GM23338 (cell line): ENCODE measurements at regions not wholly inside any gene's neighbourhood (a gene's known extent, or its start where the extent isn't known, plus 50 kb on each side); places are given as distances from the start of the nearest gene placed in this dataset.

ENCODE experiments used
- ATAC-seq: fragments of 200-7000 bp; cut with Tn5 transposase; 3 replicates; pipeline ENCODE4 v1.9.1; 2020
- DNase-seq: peaks from one replicate; pipeline ENCODE4 v3.0.0-alpha.2; 2015; ENCODE audit warnings: low spot score
- H2AFZ ChIP-seq: fragments of 200-600 bp; sonication (generic); 2 replicates; pipeline ENCODE4 v1.8.0; 2016; ENCODE audit warnings: antibody characterized with exemption, mild to moderate bottlenecking, moderate library complexity
- H3F3A ChIP-seq: fragments of 200-600 bp; sonication (generic); replicated peaks from 2 replicates; pipeline ENCODE4 v1.8.0; 2017; ENCODE audit warnings: antibody characterized with exemption, mixed run types, low read depth
- H3K27ac ChIP-seq: fragments of 200-600 bp; sonication (generic); 2 replicates; pipeline ENCODE4 v1.6.1; 2016; ENCODE audit warnings: low read depth
- H3K27me3 ChIP-seq: fragments of 200-600 bp; sonication (generic); 2 replicates; pipeline ENCODE4 v1.8.0; 2016; ENCODE audit warnings: mild to moderate bottlenecking, mixed run types, moderate library complexity; ENCODE audit not compliant: insufficient read depth
- H3K36me3 ChIP-seq: fragments of 200-600 bp; sonication (generic); 2 replicates; pipeline ENCODE4 v1.8.0; 2016; ENCODE audit warnings: mild to moderate bottlenecking; ENCODE audit not compliant: insufficient read depth
- H3K4me1 ChIP-seq: fragments of 200-600 bp; sonication (generic); 2 replicates; pipeline ENCODE4 v1.8.0; 2016; ENCODE audit warnings: mild to moderate bottlenecking, moderate library complexity; ENCODE audit not compliant: insufficient read depth
- H3K4me2 ChIP-seq: fragments of 200-600 bp; sonication (generic); 2 replicates; pipeline ENCODE4 v1.7.1; 2017; ENCODE audit warnings: mixed run types
- H3K4me3 ChIP-seq: fragments of 200-600 bp; sonication (generic); 2 replicates; pipeline ENCODE4 v1.6.1; 2016; ENCODE audit warnings: mixed run types
- H3K79me2 ChIP-seq: fragments of 200-600 bp; sonication (generic); replicated peaks from 2 replicates; pipeline ENCODE4 v1.8.0; 2017; ENCODE audit warnings: mild to moderate bottlenecking; ENCODE audit not compliant: insufficient read depth
- H3K9me2 ChIP-seq: fragments of 200-600 bp; sonication (generic); 2 replicates; pipeline ENCODE4 v1.8.0; 2017; ENCODE audit not compliant: insufficient read depth
- H4K20me1 ChIP-seq: fragments of 200-600 bp; sonication (generic); replicated peaks from 2 replicates; pipeline ENCODE4 v1.8.0; 2017; ENCODE audit warnings: mild to moderate bottlenecking; ENCODE audit not compliant: insufficient read depth
- H3K27ac Mint-ChIP-seq: 2 replicates; pipeline ENCODE4 v1.8.0; 2020; ENCODE audit warnings: inconsistent platforms, mild to moderate bottlenecking, moderate library complexity, mixed read lengths
- H3K27me3 Mint-ChIP-seq: 3 replicates; pipeline ENCODE4 v1.8.0; 2022; ENCODE audit warnings: low read depth, mild to moderate bottlenecking, moderate library complexity, mixed read lengths, inconsistent platforms; ENCODE audit not compliant: insufficient read depth, poor library complexity
- H3K36me3 Mint-ChIP-seq: 3 replicates; pipeline ENCODE4 v1.8.0; 2021; ENCODE audit warnings: low read depth, mild to moderate bottlenecking, inconsistent platforms, moderate library complexity, mixed read lengths
- H3K4me1 Mint-ChIP-seq: 3 replicates; pipeline ENCODE4 v1.8.0; 2020; ENCODE audit warnings: mild to moderate bottlenecking, inconsistent platforms, mixed read lengths
- H3K4me3 Mint-ChIP-seq: 3 replicates; pipeline ENCODE4 v1.8.0; 2021; ENCODE audit warnings: moderate library complexity, mild to moderate bottlenecking, inconsistent platforms, mixed read lengths
- H3K9me3 Mint-ChIP-seq: 3 replicates; pipeline ENCODE4 v1.8.0; 2020; ENCODE audit warnings: moderate library complexity, mild to moderate bottlenecking, inconsistent platforms, mixed read lengths
- CREB1 ChIP-seq: fragments of 250-450 bp; sonication (Bioruptor Pico); IDR thresholded peaks from 2 replicates; pipeline ENCODE4 v1.5.0; 2020; ENCODE audit warnings: low read depth, mild to moderate bottlenecking, moderate library complexity
- ETS1 ChIP-seq: IDR thresholded peaks from 2 replicates; pipeline ENCODE4 v1.6.1; 2016; ENCODE audit warnings: antibody characterized with exemption
- EZH2 ChIP-seq: fragments of 200-600 bp; sonication (generic); IDR thresholded peaks from one replicate; pipeline ENCODE4 v1.8.0; 2017; ENCODE audit warnings: antibody characterized with exemption, mild to moderate bottlenecking, low read depth; ENCODE audit not compliant: unreplicated experiment
- EZH2phosphoT487 ChIP-seq: fragments of 200-600 bp; sonication (generic); IDR thresholded peaks from one replicate; pipeline ENCODE4 v1.8.1; 2018; ENCODE audit warnings: antibody characterized with exemption; ENCODE audit not compliant: unreplicated experiment
- JUNB ChIP-seq: IDR thresholded peaks from one replicate; pipeline ENCODE4 v1.6.1; 2016; ENCODE audit warnings: antibody characterized with exemption; ENCODE audit not compliant: unreplicated experiment
- NANOG ChIP-seq: IDR thresholded peaks from 2 replicates; pipeline ENCODE4 v1.6.1; 2016; ENCODE audit warnings: antibody characterized with exemption, borderline replicate concordance
- POLR2AphosphoS5 ChIP-seq: IDR thresholded peaks from 2 replicates; pipeline ENCODE4 v1.6.1; 2016; ENCODE audit warnings: antibody characterized with exemption, low read depth
- REST ChIP-seq: IDR thresholded peaks from one replicate; pipeline ENCODE4 v1.6.1; 2018; ENCODE audit warnings: antibody characterized with exemption; ENCODE audit not compliant: unreplicated experiment
- STAT1 ChIP-seq: IDR thresholded peaks from one replicate; pipeline ENCODE4 v1.6.1; 2016; ENCODE audit warnings: antibody characterized with exemption; ENCODE audit not compliant: unreplicated experiment
- ZNF114 ChIP-seq: fragments of 250-450 bp; sonication (Bioruptor Pico); IDR thresholded peaks from 2 replicates; pipeline ENCODE4 v1.5.0; 2020; ENCODE audit warnings: mild to moderate bottlenecking, moderate library complexity
- ZNF331 ChIP-seq: fragments of 250-450 bp; sonication (Bioruptor Pico); IDR thresholded peaks from 2 replicates; pipeline ENCODE4 v1.5.0; 2020; ENCODE audit warnings: low read depth, mild to moderate bottlenecking, moderate library complexity
- TF ChIP-seq, protein P1 (sequence below), 2 experiments: fragments of 200-600 bp in 1 of 2; sonication (generic) in 1 of 2; conservative IDR thresholded peaks; 2 replicates each; pipeline versions ENCODE4 v1.5.1 to v1.6.1; 2016 to 2017; ENCODE audit warnings: antibody characterized with exemption in 2 of 2, low read depth in 2 of 2, mild to moderate bottlenecking in 2 of 2, moderate library complexity in 1 of 2
- TF ChIP-seq, protein P2 (sequence below): fragments of 250-450 bp; sonication (Bioruptor Pico); IDR thresholded peaks from 2 replicates; pipeline ENCODE4 v1.5.0; 2020; ENCODE audit warnings: mild to moderate bottlenecking, moderate library complexity

DNA sequence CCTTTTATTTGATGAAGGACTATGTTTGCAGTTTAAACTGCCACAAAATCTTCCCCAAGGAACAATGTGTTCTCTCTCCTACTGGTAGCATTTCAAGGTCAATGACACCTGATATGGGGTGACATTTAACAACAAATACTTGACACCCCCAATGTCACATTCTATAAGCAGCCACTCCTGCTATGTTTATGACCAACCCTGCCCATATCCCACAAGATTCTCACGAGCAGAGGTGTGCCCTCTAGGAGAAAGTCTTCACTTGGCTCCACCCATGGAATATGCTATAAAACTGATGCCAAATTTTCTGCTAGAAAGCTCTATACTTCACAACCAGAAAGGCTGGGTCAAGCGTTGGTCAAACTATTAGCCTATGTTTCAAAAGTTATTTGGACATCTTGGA, 105.6 kb upstream of the ARID2 start:
- Histone ChIP-seq H3K36me3 (no peaks in the 10 kb centered on the region), H3K27me3 (no peaks in the 10 kb centered on the region), H3K9me2 (no peaks in the 10 kb centered on the region), H3K4me2 (no peak overlapping the region), H3K4me1 (no peaks in the 10 kb centered on the region), H3F3A (no peaks in the 10 kb centered on the region), H2AFZ (no peak overlapping the region), H4K20me1 (no peaks in the 10 kb centered on the region), H3K27ac (no peak overlapping the region), H3K79me2 (no peaks in the 10 kb centered on the region), H3K4me3 (no peak overlapping the region)
- TF ChIP-seq EZH2 (no peak), ZNF331 (no peak), EZH2phosphoT487 (no peak), NANOG (no peak), ZNF114 (CRISPR knock-in tag) (no peak), POLR2AphosphoS5 (no peak), CREB1 (no peak), JUNB (no peak), ETS1 (no peak), STAT1 (no peak), REST (no peak)
- TF ChIP-seq, protein P1, sequence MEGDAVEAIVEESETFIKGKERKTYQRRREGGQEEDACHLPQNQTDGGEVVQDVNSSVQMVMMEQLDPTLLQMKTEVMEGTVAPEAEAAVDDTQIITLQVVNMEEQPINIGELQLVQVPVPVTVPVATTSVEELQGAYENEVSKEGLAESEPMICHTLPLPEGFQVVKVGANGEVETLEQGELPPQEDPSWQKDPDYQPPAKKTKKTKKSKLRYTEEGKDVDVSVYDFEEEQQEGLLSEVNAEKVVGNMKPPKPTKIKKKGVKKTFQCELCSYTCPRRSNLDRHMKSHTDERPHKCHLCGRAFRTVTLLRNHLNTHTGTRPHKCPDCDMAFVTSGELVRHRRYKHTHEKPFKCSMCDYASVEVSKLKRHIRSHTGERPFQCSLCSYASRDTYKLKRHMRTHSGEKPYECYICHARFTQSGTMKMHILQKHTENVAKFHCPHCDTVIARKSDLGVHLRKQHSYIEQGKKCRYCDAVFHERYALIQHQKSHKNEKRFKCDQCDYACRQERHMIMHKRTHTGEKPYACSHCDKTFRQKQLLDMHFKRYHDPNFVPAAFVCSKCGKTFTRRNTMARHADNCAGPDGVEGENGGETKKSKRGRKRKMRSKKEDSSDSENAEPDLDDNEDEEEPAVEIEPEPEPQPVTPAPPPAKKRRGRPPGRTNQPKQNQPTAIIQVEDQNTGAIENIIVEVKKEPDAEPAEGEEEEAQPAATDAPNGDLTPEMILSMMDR (conservative IDR thresholded peaks at IDR 0.05; ENCODE audit: low read depth in 2 of 2) = no peak
- TF ChIP-seq, protein P2, sequence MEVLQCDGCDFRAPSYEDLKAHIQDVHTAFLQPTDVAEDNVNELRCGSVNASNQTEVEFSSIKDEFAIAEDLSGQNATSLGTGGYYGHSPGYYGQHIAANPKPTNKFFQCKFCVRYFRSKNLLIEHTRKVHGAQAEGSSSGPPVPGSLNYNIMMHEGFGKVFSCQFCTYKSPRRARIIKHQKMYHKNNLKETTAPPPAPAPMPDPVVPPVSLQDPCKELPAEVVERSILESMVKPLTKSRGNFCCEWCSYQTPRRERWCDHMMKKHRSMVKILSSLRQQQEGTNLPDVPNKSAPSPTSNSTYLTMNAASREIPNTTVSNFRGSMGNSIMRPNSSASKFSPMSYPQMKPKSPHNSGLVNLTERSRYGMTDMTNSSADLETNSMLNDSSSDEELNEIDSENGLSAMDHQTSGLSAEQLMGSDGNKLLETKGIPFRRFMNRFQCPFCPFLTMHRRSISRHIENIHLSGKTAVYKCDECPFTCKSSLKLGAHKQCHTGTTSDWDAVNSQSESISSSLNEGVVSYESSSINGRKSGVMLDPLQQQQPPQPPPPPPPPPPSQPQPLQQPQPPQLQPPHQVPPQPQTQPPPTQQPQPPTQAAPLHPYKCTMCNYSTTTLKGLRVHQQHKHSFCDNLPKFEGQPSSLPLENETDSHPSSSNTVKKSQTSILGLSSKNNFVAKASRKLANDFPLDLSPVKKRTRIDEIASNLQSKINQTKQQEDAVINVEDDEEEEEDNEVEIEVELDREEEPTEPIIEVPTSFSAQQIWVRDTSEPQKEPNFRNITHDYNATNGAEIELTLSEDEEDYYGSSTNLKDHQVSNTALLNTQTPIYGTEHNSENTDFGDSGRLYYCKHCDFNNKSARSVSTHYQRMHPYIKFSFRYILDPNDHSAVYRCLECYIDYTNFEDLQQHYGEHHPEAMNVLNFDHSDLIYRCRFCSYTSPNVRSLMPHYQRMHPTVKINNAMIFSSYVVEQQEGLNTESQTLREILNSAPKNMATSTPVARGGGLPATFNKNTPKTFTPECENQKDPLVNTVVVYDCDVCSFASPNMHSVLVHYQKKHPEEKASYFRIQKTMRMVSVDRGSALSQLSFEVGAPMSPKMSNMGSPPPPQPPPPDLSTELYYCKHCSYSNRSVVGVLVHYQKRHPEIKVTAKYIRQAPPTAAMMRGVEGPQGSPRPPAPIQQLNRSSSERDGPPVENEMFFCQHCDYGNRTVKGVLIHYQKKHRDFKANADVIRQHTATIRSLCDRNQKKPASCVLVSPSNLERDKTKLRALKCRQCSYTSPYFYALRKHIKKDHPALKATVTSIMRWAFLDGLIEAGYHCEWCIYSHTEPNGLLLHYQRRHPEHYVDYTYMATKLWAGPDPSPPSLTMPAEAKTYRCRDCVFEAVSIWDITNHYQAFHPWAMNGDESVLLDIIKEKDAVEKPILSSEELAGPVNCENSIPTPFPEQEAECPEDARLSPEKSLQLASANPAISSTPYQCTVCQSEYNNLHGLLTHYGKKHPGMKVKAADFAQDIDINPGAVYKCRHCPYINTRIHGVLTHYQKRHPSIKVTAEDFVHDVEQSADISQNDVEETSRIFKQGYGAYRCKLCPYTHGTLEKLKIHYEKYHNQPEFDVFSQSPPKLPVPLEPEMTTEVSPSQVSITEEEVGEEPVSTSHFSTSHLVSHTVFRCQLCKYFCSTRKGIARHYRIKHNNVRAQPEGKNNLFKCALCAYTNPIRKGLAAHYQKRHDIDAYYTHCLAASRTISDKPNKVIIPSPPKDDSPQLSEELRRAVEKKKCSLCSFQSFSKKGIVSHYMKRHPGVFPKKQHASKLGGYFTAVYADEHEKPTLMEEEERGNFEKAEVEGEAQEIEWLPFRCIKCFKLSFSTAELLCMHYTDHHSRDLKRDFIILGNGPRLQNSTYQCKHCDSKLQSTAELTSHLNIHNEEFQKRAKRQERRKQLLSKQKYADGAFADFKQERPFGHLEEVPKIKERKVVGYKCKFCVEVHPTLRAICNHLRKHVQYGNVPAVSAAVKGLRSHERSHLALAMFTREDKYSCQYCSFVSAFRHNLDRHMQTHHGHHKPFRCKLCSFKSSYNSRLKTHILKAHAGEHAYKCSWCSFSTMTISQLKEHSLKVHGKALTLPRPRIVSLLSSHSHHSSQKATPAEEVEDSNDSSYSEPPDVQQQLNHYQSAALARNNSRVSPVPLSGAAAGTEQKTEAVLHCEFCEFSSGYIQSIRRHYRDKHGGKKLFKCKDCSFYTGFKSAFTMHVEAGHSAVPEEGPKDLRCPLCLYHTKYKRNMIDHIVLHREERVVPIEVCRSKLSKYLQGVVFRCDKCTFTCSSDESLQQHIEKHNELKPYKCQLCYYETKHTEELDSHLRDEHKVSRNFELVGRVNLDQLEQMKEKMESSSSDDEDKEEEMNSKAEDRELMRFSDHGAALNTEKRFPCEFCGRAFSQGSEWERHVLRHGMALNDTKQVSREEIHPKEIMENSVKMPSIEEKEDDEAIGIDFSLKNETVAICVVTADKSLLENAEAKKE (CRISPR knock-in tag) = no peak
- no peak for DNase-seq
- H3K36me3 Mint-ChIP-seq = no peaks in the 10 kb centered on the region
- ATAC-seq = no peak
- 0 out of 3 replicates have a peak, but pooled peaks cover 2% of the 10 kb centered on the region for H3K9me3 Mint-ChIP-seq
- H3K27ac Mint-ChIP-seq = no peak overlapping the region
- peaks cover 11% of the 10 kb centered on the region for H3K4me1 Mint-ChIP-seq
- no peaks in the 10 kb centered on the region for H3K27me3 Mint-ChIP-seq
- H3K4me3 Mint-ChIP-seq = no peak overlapping the region
